ENCODE measurements at regions not wholly inside any gene's neighbourhood (a gene's known extent, or its start where the extent isn't known, plus 50 kb on each side); places are given as distances from the start of the nearest gene placed in this dataset.

DNA sequence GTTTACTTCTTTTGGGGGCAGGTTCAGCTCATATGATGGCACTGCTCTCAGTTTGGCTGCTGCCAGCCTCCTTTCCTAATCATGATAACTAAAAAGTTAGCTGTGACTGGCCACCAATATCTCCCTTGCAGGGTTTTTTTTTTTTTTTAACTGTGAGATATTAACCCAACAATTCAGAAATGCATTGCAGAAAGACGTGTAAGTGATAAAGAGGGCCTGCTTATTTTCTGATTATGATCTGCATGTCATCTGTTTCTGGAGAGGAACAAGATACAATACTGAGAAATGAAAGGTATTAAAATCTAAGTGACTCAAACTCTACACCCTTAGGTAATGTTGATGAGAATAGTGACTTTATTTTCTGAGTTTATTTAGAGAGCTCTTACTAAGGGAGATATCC is 905.6 kb downstream of the SOCS6 start:
- no peak for DNase-seq

DNA sequence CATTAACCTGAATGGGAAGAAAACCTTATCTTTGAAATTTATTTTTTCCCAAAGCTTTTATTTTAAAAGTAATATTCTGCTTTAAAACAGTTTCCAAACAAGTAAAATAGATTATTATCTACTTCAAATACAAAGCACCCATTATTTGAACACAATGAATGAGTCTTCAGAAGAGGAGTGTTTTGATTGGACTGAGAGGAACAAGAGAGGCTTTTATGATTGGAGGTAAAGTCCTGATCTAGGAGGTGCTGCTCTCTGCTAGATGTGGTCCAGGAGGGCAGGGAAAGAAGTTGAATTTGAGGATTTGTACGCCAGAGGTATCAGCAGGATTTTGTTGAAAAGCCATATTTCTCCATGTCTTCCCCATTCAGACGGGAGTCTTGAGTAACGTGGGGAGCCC is 900.7 kb downstream of the SOCS6 start:
- no peak for DNase-seq

DNA sequence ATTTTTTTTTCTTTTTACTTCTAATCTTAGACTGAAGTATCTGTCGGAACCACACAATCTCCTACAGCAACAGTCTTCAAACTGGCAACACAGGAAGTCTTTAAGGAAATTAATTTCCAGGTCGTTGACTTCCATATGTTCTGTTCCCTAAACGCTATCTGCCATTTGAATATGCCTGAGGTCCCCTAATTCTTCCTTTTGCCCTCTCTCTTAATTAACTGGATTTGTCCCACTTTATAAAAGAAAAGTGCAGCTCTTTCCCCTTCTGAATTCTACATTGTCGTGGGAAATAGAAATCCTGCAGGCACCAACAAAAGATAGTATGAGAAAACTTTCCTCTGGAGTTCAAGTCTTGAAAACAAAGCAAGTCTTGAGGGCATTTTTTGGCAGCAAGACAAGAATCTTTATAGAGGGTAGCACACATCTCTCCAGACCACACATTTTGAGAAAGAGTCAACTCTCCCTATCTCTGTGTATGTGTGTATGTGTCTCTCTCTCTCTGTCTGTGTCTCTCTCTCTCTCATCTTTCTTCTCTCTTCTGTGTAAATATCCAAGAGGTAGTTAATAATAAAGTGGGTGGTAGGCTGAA is 879.8 kb downstream of the SOCS6 start:
- no peak for DNase-seq

DNA sequence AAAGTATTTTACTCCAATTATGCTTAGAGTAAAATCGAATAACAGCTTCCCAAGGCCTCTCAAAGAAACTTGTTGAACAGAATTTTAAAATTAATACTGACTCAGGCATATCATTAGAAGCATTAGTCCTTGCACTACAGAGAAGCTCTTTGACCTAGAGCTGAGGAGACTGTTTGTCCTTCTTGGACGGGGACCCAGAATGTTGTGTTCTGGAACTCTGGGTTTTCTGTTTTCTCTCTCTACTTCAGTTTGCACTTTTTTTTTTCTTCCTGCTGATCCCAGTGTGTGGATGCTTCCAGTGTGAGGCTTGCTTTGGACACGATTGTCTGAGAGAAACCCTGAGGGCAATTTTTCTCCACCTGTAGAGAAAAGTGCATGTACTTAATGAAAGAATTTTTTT is 847.6 kb downstream of the SOCS6 start:
- DNase-seq = no peak

DNA sequence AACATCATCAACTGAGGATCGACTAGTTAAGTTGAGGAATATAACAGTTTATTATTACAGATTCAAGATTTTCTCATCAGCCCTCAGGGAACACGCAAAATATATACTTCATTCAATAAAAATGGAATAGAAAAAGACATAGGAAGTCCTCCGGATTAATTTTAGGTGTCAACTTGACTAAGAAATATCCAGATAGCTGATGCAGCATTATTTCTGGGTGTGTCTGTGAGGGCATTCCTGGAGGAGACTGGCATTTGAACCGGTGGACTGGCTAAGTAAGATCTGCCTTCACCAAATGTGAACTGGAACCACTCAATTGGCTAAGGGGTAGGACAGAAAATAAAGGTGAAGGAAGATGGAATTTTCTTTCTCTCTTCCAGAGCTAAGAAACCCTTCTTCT is 845.3 kb downstream of the SOCS6 start:
- no peak for DNase-seq

DNA sequence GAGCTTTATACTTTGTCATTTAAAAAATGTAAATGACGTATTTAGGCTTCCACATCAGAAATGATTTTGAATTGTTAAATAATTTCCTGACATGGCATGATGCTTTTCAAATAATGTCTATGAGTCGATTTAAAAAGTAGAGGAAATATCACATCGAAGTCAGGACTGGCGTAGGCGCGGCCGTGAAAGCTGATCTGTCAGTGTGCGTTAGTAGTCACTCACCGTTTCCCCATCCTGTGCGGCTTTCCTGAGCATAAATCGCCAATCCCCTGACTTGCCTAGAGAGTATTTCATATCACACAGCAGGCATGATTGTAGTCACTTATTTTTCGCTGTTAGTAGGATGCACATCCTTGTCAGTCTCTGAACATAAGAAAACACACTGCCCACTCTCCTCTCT is 843.1 kb downstream of the SOCS6 start:
- DNase-seq = no peak

DNA sequence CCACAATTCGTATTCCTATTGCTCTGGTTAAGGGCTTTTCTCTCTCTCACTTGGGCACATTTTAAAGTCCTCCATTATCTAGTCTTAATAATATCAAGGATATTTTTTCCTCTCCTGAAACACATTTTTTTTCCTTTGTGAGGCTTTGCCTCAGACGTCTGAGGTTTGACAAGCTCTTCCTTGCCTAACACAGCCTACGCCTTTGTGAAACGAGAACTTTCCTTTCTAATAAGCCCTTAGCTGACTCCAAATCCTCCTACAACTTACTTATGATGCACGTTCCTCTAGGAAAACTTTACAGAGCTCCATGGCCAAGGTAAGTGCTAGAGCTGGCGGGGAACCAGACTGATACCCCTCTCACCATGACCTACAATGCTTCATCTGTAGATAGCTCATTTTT is 841.5 kb downstream of the SOCS6 start:
- no peak for DNase-seq

DNA sequence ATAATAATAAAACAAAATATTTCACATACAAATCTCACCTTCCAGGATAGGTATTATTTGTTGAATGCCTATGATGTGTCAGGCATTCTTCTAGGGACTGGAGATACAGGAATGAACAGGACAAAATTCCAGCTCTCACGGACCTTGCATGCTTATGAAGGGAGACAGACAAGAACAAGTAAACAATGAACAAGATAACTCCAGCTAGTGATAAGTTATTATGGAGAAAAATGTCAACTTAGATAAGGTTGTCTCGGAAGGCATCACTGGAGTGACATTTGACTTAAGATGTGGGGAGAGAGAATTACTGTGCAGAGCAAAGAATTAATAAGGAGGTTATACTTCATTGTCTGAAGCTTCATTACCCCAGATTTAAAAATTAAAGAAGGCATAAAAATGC is 836.7 kb downstream of the SOCS6 start:
- no peak for DNase-seq

DNA sequence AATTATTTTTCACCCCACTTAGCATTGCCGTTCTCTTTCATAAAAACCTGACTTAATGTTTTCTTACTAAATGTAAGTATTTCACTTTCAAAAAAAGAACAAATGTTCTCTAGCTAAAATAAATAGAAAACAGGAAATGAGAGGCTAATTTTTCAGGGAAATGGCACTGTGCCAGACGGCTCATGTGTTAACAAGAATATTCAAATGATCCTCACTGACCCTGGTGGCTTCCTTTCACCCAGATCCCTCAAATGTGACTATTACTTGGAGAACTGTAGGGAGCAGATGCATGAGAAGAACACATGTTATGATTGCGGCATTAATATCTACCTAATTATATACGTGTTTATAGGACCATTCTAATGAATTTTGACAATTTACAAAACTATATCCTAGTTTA is 827.7 kb downstream of the SOCS6 start:
- DNase-seq = no peak

DNA sequence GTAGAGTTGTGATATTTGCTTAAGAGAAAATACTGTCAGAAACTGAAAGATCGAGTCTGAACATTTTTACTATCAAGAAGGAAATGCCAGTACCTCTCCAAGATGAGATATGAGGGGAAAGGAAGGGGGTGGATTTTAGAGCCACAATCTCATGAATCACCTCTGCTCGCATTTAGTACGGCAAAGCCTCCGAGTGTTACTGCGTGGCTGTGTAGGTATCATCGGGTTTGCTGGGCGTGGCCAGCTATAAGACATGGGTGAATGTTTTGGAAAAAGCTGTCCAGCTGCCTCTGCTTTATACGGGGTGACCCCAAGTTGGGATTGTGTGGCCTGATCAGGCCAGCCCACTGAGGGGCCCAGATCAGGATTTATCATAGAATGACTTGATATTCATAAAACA is 826.4 kb downstream of the SOCS6 start:
- no peak for DNase-seq

DNA sequence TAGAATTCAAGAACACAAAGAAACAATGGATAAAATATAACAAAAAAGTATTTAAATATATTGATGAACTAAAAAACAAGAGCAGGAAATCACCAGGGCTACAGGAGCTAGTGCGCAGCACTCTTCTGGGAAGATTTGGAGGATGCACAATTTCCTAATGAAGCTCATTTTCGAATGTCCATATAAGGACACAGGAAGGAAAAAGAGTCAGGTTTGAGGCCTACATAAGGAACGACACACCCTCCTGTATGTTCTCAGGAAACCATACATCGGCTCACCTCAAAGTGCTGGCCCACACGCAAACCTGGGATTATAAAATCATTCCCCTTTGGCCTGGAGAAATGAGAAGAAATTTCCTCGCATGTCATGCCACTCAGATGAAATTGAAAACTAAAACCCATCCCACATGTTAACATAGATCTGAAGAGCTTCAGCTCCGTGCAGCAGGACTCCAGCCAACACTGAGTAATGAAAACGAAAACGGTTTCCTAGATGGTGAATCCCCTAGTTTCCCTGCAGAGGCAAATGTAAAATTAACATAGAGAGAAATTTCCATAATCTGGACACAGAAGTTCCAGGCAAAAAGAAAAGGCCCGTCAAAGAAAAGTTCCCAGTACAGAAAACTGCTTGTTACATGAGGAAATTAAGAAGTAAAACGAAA is 825.8 kb downstream of the SOCS6 start:
- DNase-seq = no peak

DNA sequence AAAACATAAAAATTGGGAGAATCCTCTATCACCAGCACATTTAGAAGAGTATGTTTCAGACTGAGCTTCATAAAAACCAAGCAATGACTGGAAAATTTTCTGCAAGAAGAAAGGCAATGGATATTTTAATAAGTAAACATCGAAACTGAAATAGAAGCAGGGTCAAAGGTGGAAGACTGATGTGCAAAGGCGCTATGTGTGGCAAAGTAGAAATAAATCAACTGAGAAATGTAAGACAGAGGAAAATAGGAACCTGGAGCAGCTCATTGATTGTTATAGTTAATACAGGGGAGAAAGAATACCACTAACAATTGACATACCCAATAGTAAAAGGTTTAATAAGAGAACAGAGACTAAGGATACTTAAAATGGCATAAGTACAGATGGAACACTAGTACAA is 818.4 kb downstream of the SOCS6 start:
- DNase-seq = no peak

DNA sequence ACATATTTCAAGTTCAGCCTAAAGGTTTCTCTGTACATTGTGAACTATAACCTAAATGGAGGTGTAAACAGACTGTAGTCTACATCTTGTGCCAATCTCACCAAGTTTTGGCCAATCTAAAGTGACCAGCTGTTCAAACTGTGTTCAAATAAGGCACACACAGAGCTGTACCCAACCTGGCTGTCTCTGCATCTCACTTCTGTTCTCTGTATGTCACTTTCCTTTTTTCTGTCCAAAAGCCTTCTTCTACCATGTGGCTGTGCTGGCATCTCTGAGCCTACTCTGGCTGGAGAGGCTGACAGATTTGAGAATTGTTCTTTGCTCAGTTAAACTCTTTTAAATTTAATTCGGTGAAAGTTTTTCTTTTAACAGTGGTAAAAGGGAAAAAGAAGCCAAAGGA is 817.9 kb downstream of the SOCS6 start:
- no peak for DNase-seq

DNA sequence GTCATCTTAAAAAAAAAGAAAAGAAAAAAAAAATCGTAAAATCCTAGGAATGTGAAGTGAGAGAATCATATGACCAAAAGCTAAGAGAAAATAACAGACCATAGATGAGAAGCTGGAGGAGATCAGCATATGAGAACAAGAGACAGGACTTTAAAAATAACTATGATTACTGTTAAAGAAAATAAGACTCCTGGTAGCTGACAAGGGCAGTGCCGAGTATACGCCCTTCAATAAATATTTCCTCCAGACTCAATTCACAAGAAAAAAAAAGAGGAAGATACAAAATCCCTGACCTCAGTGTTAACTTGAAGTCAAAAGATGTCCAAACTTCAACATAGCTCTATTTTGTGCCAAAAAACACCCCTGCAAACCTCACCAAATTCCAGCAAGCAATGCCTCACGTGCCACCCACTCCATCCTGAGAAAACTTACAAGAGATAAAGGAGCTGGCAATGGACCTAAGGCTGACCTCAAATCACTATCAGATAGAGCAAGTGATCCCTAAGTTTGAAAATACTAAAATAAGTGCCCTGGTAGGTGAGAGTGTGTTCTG is 817.2 kb downstream of the SOCS6 start:
- DNase-seq = no peak

DNA sequence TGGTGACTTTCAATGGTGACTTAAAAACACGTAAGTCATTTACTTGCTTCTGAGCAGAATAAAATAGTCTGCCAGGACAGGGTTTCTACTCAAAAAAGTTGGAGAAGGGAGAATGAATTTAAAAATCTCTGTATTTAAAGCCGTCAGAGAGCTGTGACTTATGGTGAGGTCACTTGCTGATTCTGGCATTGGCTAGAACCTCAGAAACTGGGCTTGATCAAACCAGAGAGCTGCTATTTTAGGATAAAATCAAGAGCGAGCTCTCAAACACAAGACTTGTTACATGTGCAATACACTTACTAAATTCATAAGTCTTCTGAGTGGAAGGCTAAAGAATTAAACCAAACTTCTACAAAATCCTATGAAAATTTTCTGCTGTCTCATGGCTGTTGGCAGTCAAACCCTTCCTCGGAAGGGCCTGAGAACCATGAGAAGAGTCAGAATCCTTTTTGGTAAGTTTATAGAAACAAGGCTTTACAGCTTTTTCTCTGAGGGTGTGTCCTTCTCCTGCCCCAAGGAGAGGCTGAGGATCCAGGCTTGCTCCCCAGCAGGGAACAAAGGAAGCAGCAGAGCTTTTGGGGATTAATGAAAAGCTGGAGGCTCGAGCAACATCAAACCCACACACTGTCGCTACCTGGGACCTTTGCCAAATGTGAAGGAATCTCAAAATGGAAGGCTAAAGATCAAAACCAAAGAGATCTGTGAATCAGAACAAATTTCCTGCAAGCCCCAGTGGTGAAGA is 816.4 kb downstream of the SOCS6 start:
- DNase-seq = no peak

DNA sequence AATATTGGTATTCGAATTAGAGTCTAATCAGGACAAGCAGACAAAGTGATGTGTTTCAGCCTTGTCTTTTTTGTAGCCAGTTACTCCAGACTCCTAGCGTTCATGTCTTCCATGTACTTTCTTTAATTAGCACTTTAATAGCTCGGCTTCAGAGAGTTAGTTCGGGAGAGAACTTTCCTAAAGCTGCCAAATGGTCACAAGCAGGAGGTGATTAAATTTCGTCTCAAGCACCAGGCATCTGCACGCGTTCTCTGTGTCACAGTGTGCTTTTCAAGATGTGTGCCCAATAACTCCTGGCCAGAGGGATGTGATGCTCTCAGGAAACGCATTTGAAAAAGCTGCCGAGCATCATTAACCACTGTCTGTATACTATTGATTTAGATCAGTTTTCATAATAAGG is 790.8 kb downstream of the SOCS6 start:
- no peak for DNase-seq

DNA sequence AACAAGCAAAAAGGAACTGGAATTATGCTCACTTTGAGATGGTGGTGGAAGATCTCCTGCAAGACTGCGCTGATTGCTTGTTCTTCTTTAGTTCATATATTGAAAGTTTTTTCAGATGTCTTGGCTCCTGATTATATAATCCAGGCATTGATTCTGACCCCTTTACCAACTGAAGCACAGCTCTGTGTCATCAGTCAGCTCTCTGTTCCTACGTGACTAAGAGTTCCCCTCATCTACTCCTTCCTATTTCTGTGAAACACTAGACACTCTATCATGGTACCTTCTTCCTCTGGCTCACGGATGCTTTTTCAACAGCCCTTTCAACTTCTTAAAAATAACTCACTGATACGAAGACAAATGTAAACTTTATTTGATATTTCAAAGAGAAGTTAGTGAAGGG is 788.6 kb downstream of the SOCS6 start:
- no peak for DNase-seq

DNA sequence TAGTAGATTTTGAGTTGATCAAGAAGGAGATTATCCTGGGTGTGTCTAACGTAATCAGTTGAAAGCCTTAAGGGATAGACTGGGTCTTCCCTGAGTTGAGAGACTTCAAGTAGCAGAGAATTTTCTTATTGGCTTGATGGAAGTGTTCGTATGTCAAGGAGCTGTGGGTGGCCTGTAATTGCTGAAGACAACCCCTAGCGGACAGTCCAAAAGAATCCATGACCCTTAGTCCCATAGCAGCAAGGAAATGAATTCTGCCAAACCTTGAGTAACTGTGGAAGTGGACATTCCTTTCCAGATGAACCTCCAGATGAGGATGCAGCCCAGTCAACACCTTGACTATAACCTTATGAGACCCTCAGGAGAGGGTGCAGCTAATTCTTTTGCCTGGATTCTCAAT is 786.3 kb downstream of the SOCS6 start:
- no peak for DNase-seq

DNA sequence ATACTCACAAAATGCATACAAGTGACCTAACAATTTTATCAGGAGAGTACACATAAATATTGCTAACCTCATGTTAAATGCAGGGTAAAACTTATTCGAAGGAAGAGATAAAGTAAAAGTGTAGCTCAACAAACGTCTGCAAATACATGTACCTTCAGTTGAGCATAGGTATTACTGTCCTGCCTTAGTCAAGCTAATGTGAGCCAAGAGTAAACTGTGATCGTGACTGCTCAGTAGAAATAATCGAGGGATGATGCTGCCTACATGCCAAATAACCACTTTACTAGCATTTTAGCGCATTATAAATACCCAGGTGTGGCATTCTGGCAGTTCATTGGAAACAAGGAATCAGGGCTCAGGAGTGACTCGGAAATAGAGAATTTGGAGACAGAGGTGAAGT is 779.5 kb downstream of the SOCS6 start:
- no peak for DNase-seq

DNA sequence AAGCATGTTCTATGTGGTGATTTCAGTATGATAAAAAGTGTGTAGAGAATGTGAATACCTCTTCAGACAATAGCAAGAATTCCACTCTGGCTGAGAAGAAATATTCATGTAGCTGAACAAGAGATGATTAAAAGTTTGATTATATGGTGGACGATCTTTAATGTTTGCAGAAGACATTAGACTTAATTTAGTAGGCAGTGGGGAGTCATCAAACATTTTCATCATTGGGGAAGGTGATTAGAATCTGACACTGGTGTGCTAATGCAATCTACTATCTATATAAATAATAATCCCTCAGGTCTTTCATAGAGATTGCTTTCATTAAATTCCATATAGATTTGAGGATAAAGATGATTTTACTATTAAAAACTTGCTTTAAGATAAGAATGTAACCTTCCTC is 761.0 kb downstream of the SOCS6 start:
- no peak for DNase-seq

DNA sequence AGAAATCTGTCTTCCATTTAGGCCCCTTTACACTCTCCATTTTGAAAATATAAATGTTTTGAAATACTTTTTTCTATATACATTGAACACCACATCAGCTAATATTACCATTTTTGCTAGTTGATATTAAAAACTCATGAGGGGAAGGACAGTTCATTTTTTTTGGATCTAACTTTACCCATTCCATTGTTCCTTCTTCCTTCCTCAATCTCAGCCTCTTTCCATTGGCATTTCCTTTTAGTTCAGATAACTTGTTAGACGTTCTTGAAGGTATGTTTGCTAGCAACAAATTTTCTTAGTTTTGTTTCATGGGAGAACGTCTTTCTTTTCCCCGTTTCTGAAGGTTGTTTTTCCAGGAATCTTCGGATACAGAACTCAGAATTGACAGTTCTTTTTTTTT is 759.0 kb downstream of the SOCS6 start:
- DNase-seq = no peak

DNA sequence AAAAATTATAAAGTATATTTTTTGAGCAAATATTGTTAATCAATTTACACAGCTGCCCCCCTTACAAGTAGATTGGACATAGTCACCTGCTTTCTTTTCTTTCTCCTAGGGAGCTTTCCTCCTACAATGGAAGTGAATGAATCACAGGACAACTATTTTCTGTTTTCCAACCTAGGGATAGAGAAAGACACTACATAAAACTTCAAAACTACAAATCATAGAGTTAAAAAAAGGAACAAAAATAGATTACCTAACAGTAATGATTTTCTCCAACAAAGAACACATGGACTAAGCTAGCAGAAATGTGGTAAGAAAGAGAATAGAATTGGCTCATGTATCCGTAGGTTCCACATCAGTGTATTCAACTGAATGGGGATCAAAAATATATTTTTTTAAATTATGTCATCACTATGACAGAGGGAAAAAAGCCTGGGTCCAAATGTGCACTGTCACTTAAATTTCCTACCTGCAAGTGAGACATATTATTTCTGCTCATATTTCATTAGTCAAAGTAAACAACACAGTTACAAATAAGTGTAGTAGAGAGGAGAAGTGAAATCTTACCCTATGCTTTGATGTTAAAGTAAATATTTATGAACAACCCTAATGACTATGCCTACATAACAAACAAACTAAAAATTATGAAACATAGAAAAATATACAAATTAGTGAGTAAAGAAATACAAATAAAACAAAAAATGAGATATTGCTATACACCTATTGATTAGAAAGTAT is 756.7 kb downstream of the SOCS6 start:
- no peak for DNase-seq

DNA sequence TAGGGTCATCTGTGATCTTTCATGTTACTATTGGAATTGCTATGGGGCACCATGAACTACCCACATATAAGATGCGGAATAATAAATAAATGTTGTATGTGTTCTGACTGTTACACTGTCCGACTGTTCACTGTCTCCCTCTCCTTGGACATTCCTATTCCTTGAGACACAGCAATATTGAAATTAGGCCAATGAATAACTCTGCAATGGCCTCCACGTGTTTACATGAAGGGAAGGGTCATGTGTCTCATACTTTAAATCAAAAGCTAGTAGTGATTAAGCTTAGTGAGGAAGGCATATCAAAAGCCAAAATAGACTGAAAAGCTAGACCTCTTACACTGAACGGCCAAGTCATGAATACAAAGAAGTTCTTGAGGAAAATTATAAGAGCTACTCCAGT is 751.3 kb downstream of the SOCS6 start:
- DNase-seq = no peak

DNA sequence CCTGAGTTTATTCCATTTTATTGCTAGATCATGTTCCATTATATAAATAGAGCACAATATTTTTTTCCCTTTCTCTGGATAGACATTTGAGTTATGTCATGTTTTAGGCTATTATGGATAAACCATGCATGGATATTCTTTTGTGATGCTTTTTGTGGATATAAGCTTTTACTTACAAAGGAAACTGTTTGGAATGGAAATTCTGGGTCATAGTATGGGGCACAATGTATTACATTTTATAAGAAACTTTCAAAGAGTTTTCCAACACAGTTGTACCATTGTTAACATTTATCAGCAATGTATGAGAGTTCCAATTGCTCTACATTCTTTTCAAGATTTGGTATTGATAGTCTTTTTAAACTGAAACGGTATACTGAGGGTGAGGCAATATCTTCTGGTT is 749.4 kb downstream of the SOCS6 start:
- no peak for DNase-seq
